SK-N-SH (cell line): ENCODE measurements at regions not wholly inside any gene's neighbourhood (a gene's known extent, or its start where the extent isn't known, plus 50 kb on each side); places are given as distances from the start of the nearest gene placed in this dataset.

Experiments used
- CTCF ChIA-PET: fragments of 300-600, 350-600 bp; formaldehyde crosslinking; extraction: SDS; loops from one replicate; lab custom pipeline; 2021; lab: Yijun Ruan, JAX
- POLR2A ChIA-PET: fragments of 350-600 bp; sonication (Branson Sonifier 250); formaldehyde crosslinking; extraction: SDS; loops from one replicate; lab custom pipeline; 2020; ENCODE audit warnings: antibody characterized with exemption, inconsistent platforms; lab: Yijun Ruan, JAX
- DNase-seq: peaks from one replicate; pipeline ENCODE4 v3.0.0; 2012
- H2AFZ ChIP-seq: fragments of 200-600 bp; sonication (generic); 2 replicates; pipeline ENCODE4 v1.8.1; 2016; ENCODE audit warnings: antibody characterized with exemption, mild to moderate bottlenecking, low read depth
- H3F3A ChIP-seq: fragments of 200-600 bp; sonication (generic); replicated peaks from 2 replicates; pipeline ENCODE3; 2016; ENCODE audit warnings: antibody characterized with exemption, mild to moderate bottlenecking; ENCODE audit not compliant: insufficient read depth
- H3K27ac ChIP-seq, 2 experiments: fragments of 200-500 bp in 1 of 2; fragments of 200-600 bp in 1 of 2; sonication (Bioruptor generic) in 1 of 2; sonication (generic), shearing (Covaris generic) in 1 of 2; 2 replicates each; pipeline versions ENCODE4 v1.5.1 to v1.6.1; 2014 to 2016; ENCODE audit warnings: low read depth in 2 of 2, inconsistent platforms in 1 of 2, low read length in 1 of 2, mild to moderate bottlenecking in 1 of 2, mixed read lengths in 1 of 2
- H3K27me3 ChIP-seq: fragments of 200-600 bp; sonication (generic), shearing (Covaris generic); 2 replicates; pipeline ENCODE4 v1.6.1; 2016; ENCODE audit warnings: mixed run types; ENCODE audit not compliant: insufficient read depth
- H3K36me3 ChIP-seq, 2 experiments: fragments of 200-500 bp in 1 of 2; fragments of 200-600 bp in 1 of 2; sonication (Bioruptor generic) in 1 of 2; sonication (generic) in 1 of 2; replicated peaks in 1 of 2; 2 replicates each; pipeline versions ENCODE3 to v1.5.1; 2014 to 2016; ENCODE audit warnings: low read length in 1 of 2, mild to moderate bottlenecking in 1 of 2; ENCODE audit not compliant: insufficient read depth in 2 of 2, control insufficient read depth in 1 of 2
- H3K4me1 ChIP-seq, 2 experiments: fragments of 200-500 bp in 1 of 2; fragments of 200-600 bp in 1 of 2; sonication (Bioruptor generic) in 1 of 2; sonication (generic), shearing (Covaris generic) in 1 of 2; 2 replicates each; pipeline versions ENCODE4 v1.5.1 to v1.6.1; 2014 to 2016; ENCODE audit warnings: low read depth in 1 of 2, low read length in 1 of 2, mixed run types in 1 of 2; ENCODE audit not compliant: insufficient read depth in 2 of 2, control insufficient read depth in 1 of 2
- H3K4me2 ChIP-seq: fragments of 200-600 bp; sonication (generic), shearing (Covaris generic); 2 replicates; pipeline ENCODE4 v1.6.1; 2017; ENCODE audit warnings: mixed run types
- H3K4me3 ChIP-seq, 2 experiments: fragments of 200-500 bp in 1 of 2; fragments of 200-600 bp in 1 of 2; sonication (Bioruptor generic) in 1 of 2; sonication (generic), shearing (Covaris generic) in 1 of 2; 2 replicates each; pipeline versions ENCODE4 v1.5.1 to v1.8.1; 2014 to 2016; ENCODE audit warnings: low read depth in 2 of 2, inconsistent platforms in 1 of 2, low read length in 1 of 2, mild to moderate bottlenecking in 1 of 2, mixed read lengths in 1 of 2, moderate library complexity in 1 of 2
- H3K79me2 ChIP-seq: fragments of 200-600 bp; sonication (generic); 2 replicates; pipeline ENCODE4 v1.8.1; 2017; ENCODE audit warnings: mild to moderate bottlenecking; ENCODE audit not compliant: insufficient read depth
- H3K9ac ChIP-seq: fragments of 200-600 bp; sonication (generic); 2 replicates; pipeline ENCODE4 v1.6.1; 2017; ENCODE audit warnings: mixed run types
- H3K9me2 ChIP-seq: fragments of 200-600 bp; sonication (generic); 2 replicates; pipeline ENCODE4 v1.6.1; 2017; ENCODE audit warnings: mixed run types
- H3K9me3 ChIP-seq: fragments of 200-600 bp; sonication (generic); 2 replicates; pipeline ENCODE4 v1.6.1; 2017; ENCODE audit warnings: mixed run types, mild to moderate bottlenecking, moderate library complexity
- H4K20me1 ChIP-seq: fragments of 200-600 bp; sonication (generic); 2 replicates; pipeline ENCODE4 v1.6.1; 2017; ENCODE audit warnings: mild to moderate bottlenecking, mixed run types; ENCODE audit not compliant: insufficient read depth
- EP300 ChIP-seq, 2 experiments: IDR thresholded peaks; 2 replicates each; pipeline versions ENCODE4 v1.4.0 to v1.6.1; 2012; ENCODE audit warnings: borderline replicate concordance in 1 of 2, low read depth in 1 of 2, low read length in 1 of 2
- FOXM1 ChIP-seq: IDR thresholded peaks from 2 replicates; pipeline ENCODE4 v1.4.0; 2012; ENCODE audit warnings: low read depth, mild to moderate bottlenecking
- NRF1 ChIP-seq: IDR thresholded peaks from 2 replicates; pipeline ENCODE4 v1.6.1; 2012; ENCODE audit warnings: low read depth, mild to moderate bottlenecking, low read length
- WGBS: methylation state at CpG from one replicate; pipeline ENCODE4 v1.1.6; 2017; ENCODE audit warnings: low lambda C conversion rate; 5-methylcytosine and 5-hydroxymethylcytosine counted together
- TF ChIP-seq, protein P1 (sequence below): IDR thresholded peaks from 2 replicates; pipeline ENCODE4 v1.6.1; 2012; ENCODE audit warnings: mild to moderate bottlenecking, low read depth, low read length, moderate library complexity
- TF ChIP-seq, protein P2 (sequence below): fragments of 150-350 bp; IDR thresholded peaks from 2 replicates; pipeline ENCODE4 v1.6.1; 2016; ENCODE audit warnings: mild to moderate bottlenecking, low read depth, low read length
- TF ChIP-seq, protein P3 (sequence below): IDR thresholded peaks from 2 replicates; pipeline ENCODE4 v1.4.0; 2012; ENCODE audit warnings: low read depth, borderline replicate concordance

DNA sequence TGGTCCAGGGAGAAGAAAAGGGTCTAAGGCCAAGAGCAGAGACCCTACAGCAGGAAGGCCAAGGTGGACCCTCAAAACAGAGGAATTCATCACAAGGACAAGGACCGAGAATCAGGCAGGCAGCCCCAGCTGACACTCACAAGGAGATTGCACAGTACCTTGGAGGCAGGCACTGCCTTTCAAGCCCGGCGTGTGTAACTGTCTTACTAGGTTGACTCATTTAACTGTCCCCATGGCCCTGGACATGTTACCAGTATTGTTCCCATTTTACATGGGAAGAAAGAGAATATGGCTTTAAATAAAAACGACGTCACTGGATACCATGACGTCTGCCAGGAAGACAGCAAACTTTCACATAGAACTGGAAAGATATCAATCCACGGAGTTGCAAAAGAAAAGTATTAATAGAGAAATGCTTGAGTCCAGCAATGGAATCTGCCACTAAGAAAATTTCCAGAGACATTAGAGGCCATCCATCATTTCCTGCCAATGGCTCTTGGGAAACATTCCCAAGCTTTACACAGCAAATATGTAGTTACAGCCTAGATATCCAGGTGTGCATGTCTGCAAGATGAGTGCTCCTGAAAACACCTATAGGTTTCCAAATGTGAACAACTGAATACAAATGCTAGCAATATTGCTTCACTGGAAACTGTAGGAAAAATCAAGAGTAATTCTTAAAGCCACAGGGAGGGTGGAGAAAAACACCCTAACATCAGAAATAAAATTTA lies 111.5 kb upstream of the RPS6KA2 start:
- no peaks in the 10 kb centered on the region for H3K9me2 ChIP-seq
- H3F3A ChIP-seq, result no peaks in the 10 kb centered on the region
- no peak overlapping the region for H3K27ac ChIP-seq
- TF ChIP-seq, protein P1, sequence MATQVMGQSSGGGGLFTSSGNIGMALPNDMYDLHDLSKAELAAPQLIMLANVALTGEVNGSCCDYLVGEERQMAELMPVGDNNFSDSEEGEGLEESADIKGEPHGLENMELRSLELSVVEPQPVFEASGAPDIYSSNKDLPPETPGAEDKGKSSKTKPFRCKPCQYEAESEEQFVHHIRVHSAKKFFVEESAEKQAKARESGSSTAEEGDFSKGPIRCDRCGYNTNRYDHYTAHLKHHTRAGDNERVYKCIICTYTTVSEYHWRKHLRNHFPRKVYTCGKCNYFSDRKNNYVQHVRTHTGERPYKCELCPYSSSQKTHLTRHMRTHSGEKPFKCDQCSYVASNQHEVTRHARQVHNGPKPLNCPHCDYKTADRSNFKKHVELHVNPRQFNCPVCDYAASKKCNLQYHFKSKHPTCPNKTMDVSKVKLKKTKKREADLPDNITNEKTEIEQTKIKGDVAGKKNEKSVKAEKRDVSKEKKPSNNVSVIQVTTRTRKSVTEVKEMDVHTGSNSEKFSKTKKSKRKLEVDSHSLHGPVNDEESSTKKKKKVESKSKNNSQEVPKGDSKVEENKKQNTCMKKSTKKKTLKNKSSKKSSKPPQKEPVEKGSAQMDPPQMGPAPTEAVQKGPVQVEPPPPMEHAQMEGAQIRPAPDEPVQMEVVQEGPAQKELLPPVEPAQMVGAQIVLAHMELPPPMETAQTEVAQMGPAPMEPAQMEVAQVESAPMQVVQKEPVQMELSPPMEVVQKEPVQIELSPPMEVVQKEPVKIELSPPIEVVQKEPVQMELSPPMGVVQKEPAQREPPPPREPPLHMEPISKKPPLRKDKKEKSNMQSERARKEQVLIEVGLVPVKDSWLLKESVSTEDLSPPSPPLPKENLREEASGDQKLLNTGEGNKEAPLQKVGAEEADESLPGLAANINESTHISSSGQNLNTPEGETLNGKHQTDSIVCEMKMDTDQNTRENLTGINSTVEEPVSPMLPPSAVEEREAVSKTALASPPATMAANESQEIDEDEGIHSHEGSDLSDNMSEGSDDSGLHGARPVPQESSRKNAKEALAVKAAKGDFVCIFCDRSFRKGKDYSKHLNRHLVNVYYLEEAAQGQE, result no peak
- TF ChIP-seq, protein P2, sequence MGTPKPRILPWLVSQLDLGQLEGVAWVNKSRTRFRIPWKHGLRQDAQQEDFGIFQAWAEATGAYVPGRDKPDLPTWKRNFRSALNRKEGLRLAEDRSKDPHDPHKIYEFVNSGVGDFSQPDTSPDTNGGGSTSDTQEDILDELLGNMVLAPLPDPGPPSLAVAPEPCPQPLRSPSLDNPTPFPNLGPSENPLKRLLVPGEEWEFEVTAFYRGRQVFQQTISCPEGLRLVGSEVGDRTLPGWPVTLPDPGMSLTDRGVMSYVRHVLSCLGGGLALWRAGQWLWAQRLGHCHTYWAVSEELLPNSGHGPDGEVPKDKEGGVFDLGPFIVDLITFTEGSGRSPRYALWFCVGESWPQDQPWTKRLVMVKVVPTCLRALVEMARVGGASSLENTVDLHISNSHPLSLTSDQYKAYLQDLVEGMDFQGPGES, result no peak
- TF ChIP-seq, protein P3, sequence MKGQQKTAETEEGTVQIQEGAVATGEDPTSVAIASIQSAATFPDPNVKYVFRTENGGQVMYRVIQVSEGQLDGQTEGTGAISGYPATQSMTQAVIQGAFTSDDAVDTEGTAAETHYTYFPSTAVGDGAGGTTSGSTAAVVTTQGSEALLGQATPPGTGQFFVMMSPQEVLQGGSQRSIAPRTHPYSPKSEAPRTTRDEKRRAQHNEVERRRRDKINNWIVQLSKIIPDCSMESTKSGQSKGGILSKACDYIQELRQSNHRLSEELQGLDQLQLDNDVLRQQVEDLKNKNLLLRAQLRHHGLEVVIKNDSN, result no peak
- TF ChIP-seq FOXM1 (no peak), NRF1 (no peak)
- TF ChIP-seq, all 33 proteins: peak for 0
- Histone ChIP-seq H3K36me3 (no peaks in the 10 kb centered on the region), H3K79me2 (no peaks in the 10 kb centered on the region), H3K9me3 (no peaks in the 10 kb centered on the region), H2AFZ (no peak overlapping the region), H3K27me3 (no peaks in the 10 kb centered on the region), H3K4me2 (no peak overlapping the region), H3K4me1 (peaks cover 0 to 7% of the 10 kb centered on the region in 2 experiments; a peak in 2 of 4 replicates), H4K20me1 (no peaks in the 10 kb centered on the region), H3K4me3 (no peak overlapping the region), H3K9ac (no peak overlapping the region)
- WGBS, result 87% methylated on average over 7 of the region's 7 CpGs
- ChIA-PET POLR2A (no interaction called here), CTCF (interaction anchor here (0.8 to 2.4 kb wide), 3 partner anchors 9 to 84 kb away, joined by 3 to 9 read pairs (median 3); no protein-coding TSS in a partner anchor)
- no peak for DNase-seq

DNA sequence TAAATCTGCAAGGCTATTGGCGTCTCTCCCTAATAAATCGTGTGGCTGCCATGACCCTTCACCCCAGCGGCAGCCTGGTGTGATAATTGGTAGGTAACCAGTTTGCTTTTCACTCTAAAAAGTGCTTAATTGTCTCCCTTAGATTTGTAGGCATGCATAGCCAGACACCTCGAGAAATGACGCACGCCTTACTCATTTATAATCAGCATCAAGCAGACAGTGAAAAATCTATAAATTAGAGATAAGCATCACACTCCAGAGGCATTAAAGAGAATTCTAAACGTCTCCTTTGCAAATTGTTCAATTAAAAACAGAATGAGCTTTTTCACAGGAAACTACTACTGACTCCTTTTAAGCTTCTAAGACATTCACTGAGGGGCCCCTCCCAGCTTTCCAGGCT lies 110.2 kb upstream of the RPS6KA2 start:
- ChIA-PET CTCF (interaction anchor here (0.7 to 2.0 kb wide), 2 partner anchors 10 to 38 kb away, joined by 4 to 7 read pairs; no protein-coding TSS in a partner anchor), POLR2A (no interaction called here)
- Histone ChIP-seq H3K4me3 (no peak overlapping the region), H3K4me1 (peaks cover 0 to 7% of the 10 kb centered on the region in 2 experiments; a peak in 2 of 4 replicates), H3K9ac (no peak overlapping the region), H3K9me2 (no peaks in the 10 kb centered on the region), H3F3A (no peaks in the 10 kb centered on the region), H3K36me3 (no peaks in the 10 kb centered on the region), H3K9me3 (no peaks in the 10 kb centered on the region), H3K79me2 (no peaks in the 10 kb centered on the region), H3K27me3 (no peaks in the 10 kb centered on the region), H3K27ac (no peak overlapping the region), H2AFZ (no peak overlapping the region), H3K4me2 (no peak overlapping the region), H4K20me1 (no peaks in the 10 kb centered on the region)
- 78% methylated on average over 7 of the region's 7 CpGs for WGBS
- TF ChIP-seq EP300 (IDR thresholded peaks at IDR 0.05; ENCODE audit: borderline replicate concordance in 1 of 2, low read depth in 1 of 2, low read length in 1 of 2), result no peak
- no peak for DNase-seq
